ENCODE measurements at regions not wholly inside any gene's neighbourhood (a gene's known extent, or its start where the extent isn't known, plus 50 kb on each side); places are given as distances from the start of the nearest gene placed in this dataset.
"Not testable (repeated sequence)": the region's sequence is repeated elsewhere in the genome, so short reads cannot be mapped to it uniquely, and the experiment has no call there.

DNA sequence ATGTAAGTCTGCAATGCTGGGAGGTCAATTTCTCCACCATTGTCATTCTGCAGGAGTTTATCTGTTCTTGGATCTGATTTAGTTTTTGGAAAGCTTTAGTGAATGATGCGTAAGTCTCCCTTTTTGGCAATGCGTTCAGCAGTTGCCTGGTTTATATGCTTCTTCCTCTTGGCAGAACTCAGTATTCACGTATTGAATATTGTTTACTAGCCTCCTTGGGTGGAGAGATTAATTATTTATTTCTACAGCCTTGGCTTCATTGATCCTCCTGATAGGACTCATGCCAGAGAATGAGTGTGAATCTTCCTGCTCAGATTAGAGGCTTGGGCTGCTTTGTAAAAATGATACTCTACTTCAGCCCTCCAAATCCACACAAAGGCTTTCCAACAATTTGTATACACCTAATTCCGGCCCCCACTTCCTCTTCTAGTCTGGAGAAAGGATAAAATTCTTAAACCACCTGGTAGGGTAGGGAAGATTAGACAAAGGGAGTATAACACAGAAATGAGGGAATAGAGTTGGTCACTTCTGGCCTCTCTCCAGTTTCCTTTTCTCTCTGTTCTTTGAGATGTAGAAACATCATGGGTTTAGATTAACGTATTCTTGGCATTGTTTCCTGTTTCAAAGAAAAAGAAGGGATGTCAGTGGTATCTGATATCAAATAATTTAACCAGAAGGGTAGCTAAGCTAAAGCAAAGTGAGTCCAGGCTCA lies 929.8 kb downstream of the KCNJ2 start:
- TF ChIP-seq, protein P1, sequence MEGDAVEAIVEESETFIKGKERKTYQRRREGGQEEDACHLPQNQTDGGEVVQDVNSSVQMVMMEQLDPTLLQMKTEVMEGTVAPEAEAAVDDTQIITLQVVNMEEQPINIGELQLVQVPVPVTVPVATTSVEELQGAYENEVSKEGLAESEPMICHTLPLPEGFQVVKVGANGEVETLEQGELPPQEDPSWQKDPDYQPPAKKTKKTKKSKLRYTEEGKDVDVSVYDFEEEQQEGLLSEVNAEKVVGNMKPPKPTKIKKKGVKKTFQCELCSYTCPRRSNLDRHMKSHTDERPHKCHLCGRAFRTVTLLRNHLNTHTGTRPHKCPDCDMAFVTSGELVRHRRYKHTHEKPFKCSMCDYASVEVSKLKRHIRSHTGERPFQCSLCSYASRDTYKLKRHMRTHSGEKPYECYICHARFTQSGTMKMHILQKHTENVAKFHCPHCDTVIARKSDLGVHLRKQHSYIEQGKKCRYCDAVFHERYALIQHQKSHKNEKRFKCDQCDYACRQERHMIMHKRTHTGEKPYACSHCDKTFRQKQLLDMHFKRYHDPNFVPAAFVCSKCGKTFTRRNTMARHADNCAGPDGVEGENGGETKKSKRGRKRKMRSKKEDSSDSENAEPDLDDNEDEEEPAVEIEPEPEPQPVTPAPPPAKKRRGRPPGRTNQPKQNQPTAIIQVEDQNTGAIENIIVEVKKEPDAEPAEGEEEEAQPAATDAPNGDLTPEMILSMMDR (IDR thresholded peaks at IDR 0.05): no peak
- TF ChIP-seq POLR2AphosphoS5 (IDR thresholded peaks at IDR 0.05) (peak; percentile 57), POLR2A (IDR thresholded peaks at IDR 0.05) (no peak)
- Histone ChIP-seq H3K27me3 (replicated peaks; ENCODE audit: insufficient read depth) (no peaks in the 10 kb centered on the region), H3K9me3 (no peaks in the 10 kb centered on the region), H3K27ac (no peak overlapping the region), H3K4me1 (replicated peaks) (no peaks in the 10 kb centered on the region), H3K4me3 (no peak overlapping the region), H3K36me3 (no peaks in the 10 kb centered on the region)
- 13% methylated on average over 5 of the region's 5 CpGs for WGBS
- intact Hi-C loops (cut with DNase I): no loop called here
- DNase-seq (ENCODE audit: low spot score): peak; percentile 6

DNA sequence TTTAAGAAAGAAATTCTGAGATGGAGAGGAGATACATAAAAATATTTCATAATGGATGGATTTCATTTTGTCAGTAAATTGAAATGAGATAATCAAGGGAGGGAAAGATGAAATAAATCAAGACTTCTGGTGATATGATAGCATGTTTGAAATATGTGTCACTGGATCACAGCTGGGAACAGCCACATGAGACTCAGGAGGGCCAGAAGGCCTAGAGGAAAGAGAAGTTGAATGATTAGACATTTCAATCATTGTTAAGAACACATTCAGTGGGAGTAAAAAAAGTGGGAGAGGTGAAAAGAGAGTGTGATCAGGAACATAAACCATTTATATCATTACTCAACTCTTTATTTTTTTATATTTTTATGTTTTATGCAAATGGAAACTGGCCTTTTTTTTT lies 933.4 kb downstream of the KCNJ2 start:
- no peaks in the 10 kb centered on the region for H3K36me3 ChIP-seq
- H3K4me3 ChIP-seq: no peak overlapping the region
- H3K27ac ChIP-seq: no peak overlapping the region
- intact Hi-C loops (cut with DNase I): no loop called here
- no peak for TF ChIP-seq POLR2A (IDR thresholded peaks at IDR 0.05)
- TF ChIP-seq POLR2AphosphoS5 (IDR thresholded peaks at IDR 0.05): no peak
- H3K4me1 ChIP-seq (replicated peaks): no peaks in the 10 kb centered on the region
- H3K9me3 ChIP-seq: no peaks in the 10 kb centered on the region
- no peaks in the 10 kb centered on the region for H3K27me3 ChIP-seq (replicated peaks; ENCODE audit: insufficient read depth)
- no peak for DNase-seq (ENCODE audit: low spot score)

DNA sequence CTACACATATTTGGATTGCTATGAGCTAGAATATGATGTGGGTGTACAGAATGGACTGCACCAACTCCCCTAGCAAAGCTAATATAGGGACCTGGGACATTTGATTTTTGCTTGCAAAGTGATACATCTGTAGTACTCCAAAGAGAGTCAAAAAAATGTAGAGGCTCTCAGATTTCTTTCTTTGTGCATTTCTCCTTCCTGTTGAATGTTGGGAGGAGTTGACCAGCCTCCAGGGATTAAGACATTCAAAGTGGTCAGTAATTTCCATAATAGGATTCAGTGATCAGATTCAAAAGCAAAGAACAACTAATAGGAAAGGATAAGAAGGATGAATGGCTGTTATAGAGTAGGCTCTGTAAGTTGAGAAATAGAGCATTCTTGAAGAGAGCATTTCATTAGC lies 934.9 kb downstream of the KCNJ2 start:
- H3K36me3 ChIP-seq: no peaks in the 10 kb centered on the region
- TF ChIP-seq, protein P1 (IDR thresholded peaks at IDR 0.05): no peak
- TF ChIP-seq POLR2A (IDR thresholded peaks at IDR 0.05) (no peak), POLR2AphosphoS5 (IDR thresholded peaks at IDR 0.05) (no peak)
- no peaks in the 10 kb centered on the region for H3K4me1 ChIP-seq (replicated peaks)
- no peaks in the 10 kb centered on the region for H3K9me3 ChIP-seq
- no peak overlapping the region for H3K27ac ChIP-seq
- intact Hi-C loops (cut with DNase I): no loop called here
- DNase-seq (ENCODE audit: low spot score): no peak
- no peak overlapping the region for H3K4me3 ChIP-seq
- no peaks in the 10 kb centered on the region for H3K27me3 ChIP-seq (replicated peaks; ENCODE audit: insufficient read depth)

DNA sequence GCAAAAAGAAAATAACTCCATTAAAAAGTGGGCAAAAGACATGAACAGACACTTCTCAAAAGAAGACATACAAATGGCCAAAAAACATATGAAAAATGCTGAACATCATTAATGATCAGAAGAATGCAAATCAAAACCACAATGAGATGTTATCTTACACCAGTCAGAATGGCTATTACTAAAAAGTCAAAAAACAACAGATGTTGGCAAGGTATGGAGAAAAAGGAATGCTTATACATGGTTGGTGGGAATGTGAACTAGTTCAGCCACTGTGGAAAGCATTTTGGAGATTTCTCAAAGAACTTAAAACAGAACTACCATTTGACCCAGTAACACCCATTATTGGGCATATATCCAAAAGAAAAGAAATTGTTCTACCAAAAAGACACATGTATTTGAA lies 936.7 kb downstream of the KCNJ2 start:
- H3K9me3 ChIP-seq; H3K27me3 ChIP-seq (replicated peaks; ENCODE audit: insufficient read depth); H3K4me1 ChIP-seq (replicated peaks); H3K27ac ChIP-seq; DNase-seq (ENCODE audit: low spot score); H3K4me3 ChIP-seq; H3K36me3 ChIP-seq; intact Hi-C loops (cut with DNase I): not testable (repeated sequence)

DNA sequence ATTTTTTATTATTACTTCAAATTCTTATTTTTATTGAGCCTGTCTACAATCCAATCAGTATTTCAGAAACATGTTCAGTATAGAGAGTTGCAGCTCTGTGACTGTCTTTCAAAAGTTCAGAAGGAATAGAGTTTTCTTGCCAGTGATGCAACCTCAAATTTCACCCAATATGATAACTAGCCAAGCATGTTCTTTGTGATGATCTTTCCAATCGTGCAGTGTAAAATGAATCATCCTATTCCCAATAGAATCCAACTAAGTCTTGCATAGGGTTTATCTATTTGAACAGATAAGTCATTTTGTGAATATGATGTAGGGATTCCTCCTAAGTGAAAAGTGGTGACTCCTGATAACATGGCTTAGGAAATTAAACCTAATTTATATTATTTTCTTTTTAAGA lies 937.8 kb downstream of the KCNJ2 start:
- no peaks in the 10 kb centered on the region for H3K36me3 ChIP-seq
- WGBS: 56% methylated on average over 1 of the region's 1 CpG
- intact Hi-C loops (cut with DNase I): no loop called here
- H3K9me3 ChIP-seq: no peaks in the 10 kb centered on the region
- no peaks in the 10 kb centered on the region for H3K27me3 ChIP-seq (replicated peaks; ENCODE audit: insufficient read depth)
- DNase-seq (ENCODE audit: low spot score): no peak
- no peaks in the 10 kb centered on the region for H3K4me1 ChIP-seq (replicated peaks)
- no peak for TF ChIP-seq POLR2AphosphoS5 (IDR thresholded peaks at IDR 0.05)
- TF ChIP-seq, protein P1 (IDR thresholded peaks at IDR 0.05): no peak
- no peak for TF ChIP-seq POLR2A (IDR thresholded peaks at IDR 0.05)
- H3K4me3 ChIP-seq: no peak overlapping the region
- H3K27ac ChIP-seq: no peak overlapping the region

DNA sequence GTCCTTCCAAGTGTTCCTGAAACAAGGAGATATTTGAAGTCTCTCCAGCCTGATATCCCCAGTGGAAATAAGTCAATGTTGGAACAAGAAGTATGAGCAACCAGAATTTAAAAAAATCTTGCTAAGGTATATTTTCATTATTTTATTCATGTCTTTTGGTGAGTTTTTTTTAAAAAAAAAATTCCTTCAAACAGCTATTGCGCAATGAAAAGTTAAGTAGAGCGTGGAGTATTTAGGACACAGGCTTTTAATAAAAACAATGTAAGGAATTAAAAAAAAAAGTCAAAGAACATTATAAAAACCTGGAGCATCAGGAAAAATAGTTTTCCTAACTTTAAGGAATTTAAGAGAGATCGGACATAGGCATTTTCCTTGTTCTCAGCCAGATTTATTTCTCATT lies 940.4 kb downstream of the KCNJ2 start:
- H3K36me3 ChIP-seq: no peaks in the 10 kb centered on the region
- H3K4me3 ChIP-seq: no peak overlapping the region
- H3K9me3 ChIP-seq: no peaks in the 10 kb centered on the region
- WGBS: 93% methylated on average over 3 of the region's 3 CpGs
- H3K4me1 ChIP-seq (replicated peaks): no peaks in the 10 kb centered on the region
- H3K27ac ChIP-seq: no peak overlapping the region
- no peaks in the 10 kb centered on the region for H3K27me3 ChIP-seq (replicated peaks; ENCODE audit: insufficient read depth)
- intact Hi-C loops (cut with DNase I): no loop called here
- TF ChIP-seq POLR2A (IDR thresholded peaks at IDR 0.05): no peak
- TF ChIP-seq POLR2AphosphoS5 (IDR thresholded peaks at IDR 0.05): no peak
- TF ChIP-seq, protein P1 (IDR thresholded peaks at IDR 0.05): no peak
- DNase-seq (ENCODE audit: low spot score): no peak
